Activated CD4-positive, alpha-beta memory T cell treated with anti-CD3 and anti-CD28 coated beads, Interleukin-2, amount 10 ng/mL, durations not matched to agents 7 days and 5 days (primary cell): ENCODE measurements at regions not wholly inside any gene's neighbourhood (a gene's known extent, or its start where the extent isn't known, plus 50 kb on each side); places are given as distances from the start of the nearest gene placed in this dataset.
A peak's percentile ranks its signal among the peaks of the same experiment; 100 is the strongest.

Experiments used
- CTCF ChIA-PET: fragments of 350-600 bp; sonication (Branson Sonifier 250); formaldehyde crosslinking; loops from one replicate; lab custom pipeline; 2021; ENCODE audit warnings: antibody characterized with exemption, inconsistent platforms; lab: Charles Lee
- POLR2A ChIA-PET: fragments of 350-600 bp; sonication (Branson Sonifier 250); formaldehyde crosslinking; loops from one replicate; lab custom pipeline; 2021; ENCODE audit warnings: antibody characterized with exemption; lab: Charles Lee
- DNase-seq: peaks from one replicate; pipeline ENCODE4 v3.0.0-alpha.2; 2020
- H3K27ac Mint-ChIP-seq: one replicate; pipeline ENCODE4 v1.8.0; 2021; ENCODE audit warnings: mild to moderate bottlenecking, mixed read lengths
- H3K27me3 Mint-ChIP-seq: one replicate; pipeline ENCODE4 v1.8.0; 2021; ENCODE audit warnings: mixed read lengths
- H3K36me3 Mint-ChIP-seq: one replicate; pipeline ENCODE4 v1.8.0; 2021; ENCODE audit warnings: low read depth, mixed read lengths
- H3K4me1 Mint-ChIP-seq: one replicate; pipeline ENCODE4 v1.8.0; 2021; ENCODE audit warnings: mixed read lengths
- H3K4me3 Mint-ChIP-seq: one replicate; pipeline ENCODE4 v1.8.0; 2021; ENCODE audit warnings: mild to moderate bottlenecking, mixed read lengths
- H3K9me3 Mint-ChIP-seq: one replicate; pipeline ENCODE4 v1.8.0; 2021; ENCODE audit warnings: mixed read lengths

- Mint-ChIP-seq H3K27ac (no peak overlapping the region), H3K36me3 (peaks cover 55% of the 10 kb centered on the region), H3K27me3 (no peaks in the 10 kb centered on the region), H3K9me3 (no peaks in the 10 kb centered on the region), H3K4me1 (no peaks in the 10 kb centered on the region), H3K4me3 (no peak overlapping the region)
- CTCF ChIA-PET: interaction anchor here (3.8 to 4.3 kb wide), 2 partner anchors 11 to 73 kb away, joined by 13 to 25 read pairs; no protein-coding TSS in a partner anchor
- DNase-seq: no peak
- POLR2A ChIA-PET: interaction anchor here (1.6 kb wide), 1 partner anchor 9 kb away, joined by 5 read pairs; no protein-coding TSS in a partner anchor
Measured at GRCh38 chr14:95453713-95453980, 62.8 kb downstream of the SYNE3 start.

DNA sequence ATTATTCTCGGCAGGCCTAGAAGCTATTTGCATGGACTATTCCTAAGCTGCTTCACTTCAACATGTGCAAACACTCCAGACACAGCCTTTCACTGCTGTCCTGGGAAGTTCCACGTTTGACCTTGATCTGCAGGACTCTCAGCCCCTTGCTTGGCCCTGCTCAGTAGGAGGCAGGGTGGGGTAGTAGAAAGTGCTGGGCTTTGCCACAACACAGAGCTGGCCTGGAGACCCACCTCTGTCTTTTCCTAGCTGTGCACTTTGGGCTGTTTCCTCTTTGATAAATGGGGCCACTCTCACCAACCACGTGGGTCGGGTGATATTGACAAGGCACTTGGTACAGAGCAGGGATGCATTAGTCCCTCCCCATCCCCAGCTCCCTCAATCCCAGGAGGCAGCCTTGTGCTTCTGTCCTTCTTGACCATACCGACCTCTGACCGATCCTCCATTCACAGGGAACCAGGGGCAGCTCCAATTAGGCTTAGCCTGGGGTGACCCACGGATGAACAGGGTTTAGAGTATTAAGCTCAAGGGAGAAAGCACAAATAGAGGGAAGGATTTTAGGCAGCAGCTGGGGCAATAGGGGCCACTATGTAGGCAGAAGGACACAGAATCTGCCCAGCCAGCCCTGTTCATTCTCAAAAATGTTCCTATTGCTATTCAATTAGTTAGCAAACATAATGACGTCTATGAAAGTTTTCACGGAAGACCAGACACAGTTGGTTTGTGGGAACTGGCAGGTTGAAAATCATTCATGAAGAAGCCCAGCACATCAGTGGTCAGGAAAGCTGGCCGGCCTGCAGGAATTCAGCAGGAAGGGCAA, 63.3 kb downstream of the SYNE3 start:
- Mint-ChIP-seq H3K9me3 (no peaks in the 10 kb centered on the region), H3K27ac (no peak overlapping the region), H3K4me3 (no peak overlapping the region), H3K27me3 (no peaks in the 10 kb centered on the region), H3K36me3 (peaks cover 60% of the 10 kb centered on the region), H3K4me1 (no peaks in the 10 kb centered on the region)
- no peak for DNase-seq
- CTCF ChIA-PET: interaction anchor here (1.0 to 4.3 kb wide), 12 partner anchors 9 to 81 kb away, joined by 3 to 25 read pairs (median 6); partner anchors contain the start of gene GLRX5
- POLR2A ChIA-PET: interaction anchor here (0.8 to 1.6 kb wide), 6 partner anchors 10 to 82 kb away, joined by 3 to 5 read pairs (median 3); no protein-coding TSS in a partner anchor

DNA sequence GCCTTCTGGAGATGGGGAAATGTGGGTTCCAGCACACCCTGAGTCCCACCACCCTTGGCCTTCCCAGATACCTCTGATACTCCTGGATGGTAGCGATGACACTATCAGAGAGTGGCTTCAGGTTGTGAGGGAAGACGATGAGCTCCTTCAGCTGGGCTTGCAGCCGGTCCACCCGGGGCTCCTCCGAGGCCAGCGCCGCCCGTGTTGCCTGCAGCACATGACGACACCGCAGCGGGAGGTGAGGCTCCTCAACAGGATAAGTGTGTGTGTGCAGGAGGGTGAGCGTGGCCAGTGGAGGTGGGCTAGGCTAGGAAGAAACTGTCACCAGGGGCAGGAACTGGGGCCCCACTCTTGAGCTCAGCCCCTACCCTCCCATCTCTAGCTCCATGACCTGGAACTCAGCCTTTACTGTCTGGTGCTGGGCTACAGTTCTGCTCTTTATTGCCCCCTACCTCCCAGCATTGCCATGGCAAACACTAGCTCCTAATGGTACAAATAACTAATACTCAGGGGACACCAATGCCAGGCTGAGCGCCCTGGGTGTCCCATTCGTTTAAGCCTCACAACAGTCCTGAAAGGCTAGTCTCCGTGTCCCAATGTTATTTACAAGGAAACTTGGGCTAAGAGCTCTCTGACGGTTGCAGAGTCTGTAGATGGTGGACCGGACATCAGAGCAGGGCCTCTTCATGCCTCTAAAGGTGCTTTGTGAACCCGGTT, 64.1 kb downstream of the SYNE3 start:
- H3K27me3 Mint-ChIP-seq: no peaks in the 10 kb centered on the region
- no peak overlapping the region for H3K4me3 Mint-ChIP-seq
- H3K9me3 Mint-ChIP-seq: no peaks in the 10 kb centered on the region
- no peak for DNase-seq
- H3K4me1 Mint-ChIP-seq: no peaks in the 10 kb centered on the region
- POLR2A ChIA-PET: interaction anchor here (0.8 to 1.6 kb wide), 6 partner anchors 10 to 83 kb away, joined by 3 to 5 read pairs (median 3); no protein-coding TSS in a partner anchor
- H3K27ac Mint-ChIP-seq: no peak overlapping the region
- peaks cover 62% of the 10 kb centered on the region for H3K36me3 Mint-ChIP-seq
- CTCF ChIA-PET: interaction anchor here (1.0 to 4.3 kb wide), 13 partner anchors 8 to 88 kb away, joined by 3 to 25 read pairs (median 6); partner anchors contain the start of gene GLRX5

DNA sequence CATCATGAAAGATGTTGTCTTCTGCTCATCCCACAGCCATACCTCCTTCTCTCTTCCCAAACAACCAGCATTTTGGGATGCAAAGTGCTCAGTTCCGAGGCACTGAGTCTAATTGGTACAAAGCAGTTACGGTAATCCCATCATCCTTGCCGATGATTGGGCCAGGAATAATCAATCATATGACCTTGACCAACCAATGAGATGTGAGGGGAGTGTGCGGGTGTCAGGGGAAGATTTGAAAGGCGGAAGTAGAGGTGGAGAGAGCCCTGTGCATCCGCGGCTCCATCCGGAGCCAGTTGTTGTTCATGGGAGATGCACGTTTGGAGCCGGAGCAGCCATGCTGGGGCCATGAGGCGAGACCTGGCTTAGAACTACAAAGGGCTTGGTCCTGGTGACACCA, 67.3 kb downstream of the SYNE3 start:
- Mint-ChIP-seq H3K4me1 (no peaks in the 10 kb centered on the region), H3K27me3 (no peaks in the 10 kb centered on the region)

GRCh38 chr14:95446470-95446869, 70.0 kb downstream of the SYNE3 start:
- POLR2A ChIA-PET: interaction anchor here (1.0 to 1.4 kb wide), 2 partner anchors 10 to 77 kb away, joined by 3 read pairs; no protein-coding TSS in a partner anchor
- H3K4me3 Mint-ChIP-seq: no peak overlapping the region
- no peaks in the 10 kb centered on the region for H3K27me3 Mint-ChIP-seq
- H3K27ac Mint-ChIP-seq: peak overlapping the region; percentile 42
- CTCF ChIA-PET: interaction anchor here (2.5 to 4.5 kb wide), 2 partner anchors 69 to 81 kb away, joined by 6 to 26 read pairs; no protein-coding TSS in a partner anchor
- no peaks in the 10 kb centered on the region for H3K9me3 Mint-ChIP-seq
- H3K36me3 Mint-ChIP-seq: peaks cover 74% of the 10 kb centered on the region
- no peak for DNase-seq
- peaks cover 3% of the 10 kb centered on the region for H3K4me1 Mint-ChIP-seq

More for the DNA sequence above, 67.3 kb downstream of the SYNE3 start:
- Mint-ChIP-seq H3K4me3 (no peak overlapping the region), H3K27ac (no peak overlapping the region), H3K9me3 (no peaks in the 10 kb centered on the region), H3K36me3 (peaks cover 69% of the 10 kb centered on the region)
- DNase-seq: no peak
- POLR2A ChIA-PET: no interaction called here
- CTCF ChIA-PET: no interaction called here

DNA sequence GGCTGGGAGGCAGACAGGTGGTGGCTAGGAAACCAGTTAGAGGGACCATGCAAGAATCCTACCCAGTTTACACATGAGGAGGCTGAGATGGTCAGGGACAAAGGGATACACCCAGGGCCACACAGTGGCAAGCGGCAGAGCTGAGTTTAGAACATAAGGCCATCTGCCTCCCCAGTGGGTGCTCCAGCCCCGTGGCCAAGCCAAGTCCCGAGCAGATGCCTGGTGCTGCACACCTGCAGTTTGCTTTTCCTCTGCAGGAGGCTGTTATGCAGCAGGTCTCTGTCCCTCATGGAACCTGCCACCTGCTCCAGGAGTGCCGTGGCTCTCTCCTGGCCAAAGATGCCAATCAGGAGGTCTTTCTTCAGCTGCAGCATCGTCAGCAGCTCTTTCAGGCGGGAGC, 70.8 kb downstream of the SYNE3 start:
- DNase-seq: no peak
- ChIA-PET CTCF (interaction anchor here (1.2 to 4.5 kb wide), 6 partner anchors 16 to 114 kb away, joined by 3 to 26 read pairs (median 6); no protein-coding TSS in a partner anchor), POLR2A (interaction anchor here (0.6 to 1.5 kb wide), 4 partner anchors 10 to 26 kb away, joined by 3 to 8 read pairs (median 3); no protein-coding TSS in a partner anchor)
- Mint-ChIP-seq H3K4me3 (no peak overlapping the region), H3K9me3 (no peaks in the 10 kb centered on the region), H3K4me1 (peaks cover 3% of the 10 kb centered on the region), H3K36me3 (peaks cover 69% of the 10 kb centered on the region), H3K27me3 (no peaks in the 10 kb centered on the region), H3K27ac (no peak overlapping the region)

GRCh38 chr14:95445161-95445560, 71.3 kb downstream of the SYNE3 start:
- no peak overlapping the region for H3K27ac Mint-ChIP-seq
- DNase-seq: no peak
- POLR2A ChIA-PET: interaction anchor here (0.6 to 3.3 kb wide), 5 partner anchors 13 to 82 kb away, joined by 3 to 23 read pairs (median 3); no protein-coding TSS in a partner anchor
- CTCF ChIA-PET: interaction anchor here (1.2 to 4.5 kb wide), 6 partner anchors 16 to 115 kb away, joined by 3 to 26 read pairs (median 6); no protein-coding TSS in a partner anchor
- no peaks in the 10 kb centered on the region for H3K9me3 Mint-ChIP-seq
- peaks cover 3% of the 10 kb centered on the region for H3K4me1 Mint-ChIP-seq
- no peaks in the 10 kb centered on the region for H3K27me3 Mint-ChIP-seq
- no peak overlapping the region for H3K4me3 Mint-ChIP-seq
- peaks cover 72% of the 10 kb centered on the region for H3K36me3 Mint-ChIP-seq

DNA sequence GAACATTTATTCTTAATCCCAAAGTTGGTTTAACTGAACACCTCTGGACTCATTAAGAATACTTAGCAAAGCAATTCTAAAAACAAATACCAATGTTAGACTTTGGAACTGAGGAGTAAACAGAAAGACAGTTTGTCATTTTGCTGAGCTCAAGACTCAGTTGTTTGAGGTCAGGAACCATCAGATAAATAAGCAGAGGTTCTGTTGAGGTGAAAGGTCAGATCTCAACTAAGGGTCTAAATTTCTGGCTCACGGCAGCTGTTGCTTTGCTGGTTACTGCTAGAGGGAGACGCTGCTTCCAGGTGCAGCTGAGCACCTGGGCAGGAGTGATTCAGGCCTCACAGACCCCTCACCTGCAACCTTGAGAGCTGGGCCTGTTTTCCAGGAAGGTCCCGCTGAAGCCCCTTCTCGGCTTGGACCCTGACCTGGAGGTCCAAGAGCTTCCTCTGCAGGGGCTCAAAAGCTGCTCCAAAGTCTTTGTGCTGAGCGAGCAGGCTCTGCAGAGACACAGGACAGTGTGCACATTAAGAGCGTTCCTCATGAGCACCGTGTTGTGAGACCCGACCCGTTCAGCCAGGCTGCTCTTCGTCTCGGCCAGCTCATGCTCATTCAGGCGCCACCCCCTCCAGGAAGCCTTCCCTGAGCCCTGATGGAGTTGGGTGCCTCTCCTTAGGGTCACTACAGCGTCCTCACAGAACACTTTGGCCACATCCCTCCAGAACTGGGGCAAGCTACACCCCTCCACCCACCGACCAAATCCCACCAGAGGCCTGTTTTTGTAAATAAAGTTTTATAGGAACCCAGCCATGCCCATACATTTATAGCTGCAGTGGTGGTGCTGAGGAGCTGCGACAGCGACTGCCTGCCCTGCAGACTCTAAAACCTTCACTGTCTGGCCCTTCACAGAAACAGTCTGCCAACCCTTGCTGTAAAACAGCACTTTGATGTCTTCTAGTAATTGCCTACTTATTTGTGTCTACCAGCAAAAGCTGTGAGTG, 72.0 kb downstream of the SYNE3 start:
- Mint-ChIP-seq H3K36me3 (peaks cover 72% of the 10 kb centered on the region), H3K4me3 (no peak overlapping the region), H3K27me3 (no peaks in the 10 kb centered on the region), H3K27ac (no peak overlapping the region), H3K4me1 (peaks cover 3% of the 10 kb centered on the region), H3K9me3 (no peaks in the 10 kb centered on the region)
- POLR2A ChIA-PET: interaction anchor here (0.8 to 3.3 kb wide), 5 partner anchors 14 to 90 kb away, joined by 3 to 23 read pairs (median 3); no protein-coding TSS in a partner anchor
- DNase-seq: no peak
- CTCF ChIA-PET: interaction anchor here (0.6 to 4.5 kb wide), 11 partner anchors 8 to 116 kb away, joined by 3 to 26 read pairs (median 3); no protein-coding TSS in a partner anchor

GRCh38 chr14:95442633-95443021, 73.8 kb downstream of the SYNE3 start:
- ChIA-PET POLR2A (interaction anchor here (1.0 to 3.3 kb wide), 5 partner anchors 10 to 94 kb away, joined by 3 to 23 read pairs (median 4); no protein-coding TSS in a partner anchor), CTCF (interaction anchor here (0.7 to 2.2 kb wide), 27 partner anchors 9 to 240 kb away, joined by 3 to 24 read pairs (median 4); partner anchors contain the start of gene SYNE3)

GRCh38 chr14:95442016-95442632, 74.3 kb downstream of the SYNE3 start:
- Mint-ChIP-seq H3K4me1 (peaks cover 3% of the 10 kb centered on the region), H3K36me3 (peaks cover 75% of the 10 kb centered on the region), H3K27me3 (no peaks in the 10 kb centered on the region), H3K9me3 (no peaks in the 10 kb centered on the region), H3K4me3 (no peak overlapping the region), H3K27ac (no peak overlapping the region)
- CTCF ChIA-PET: interaction anchor here (0.7 to 2.2 kb wide), 27 partner anchors 8 to 241 kb away, joined by 3 to 24 read pairs (median 4); partner anchors contain the start of gene SYNE3
- no peak for DNase-seq
- POLR2A ChIA-PET: interaction anchor here (1.0 to 3.3 kb wide), 5 partner anchors 11 to 94 kb away, joined by 3 to 23 read pairs (median 4); no protein-coding TSS in a partner anchor

More at GRCh38 chr14:95442633-95443021, 73.8 kb downstream of the SYNE3 start:
- Mint-ChIP-seq H3K4me1 (peaks cover 3% of the 10 kb centered on the region), H3K9me3 (no peaks in the 10 kb centered on the region), H3K27ac (no peak overlapping the region), H3K27me3 (no peaks in the 10 kb centered on the region), H3K36me3 (peaks cover 73% of the 10 kb centered on the region), H3K4me3 (no peak overlapping the region)
- DNase-seq: peak; percentile 75

DNA sequence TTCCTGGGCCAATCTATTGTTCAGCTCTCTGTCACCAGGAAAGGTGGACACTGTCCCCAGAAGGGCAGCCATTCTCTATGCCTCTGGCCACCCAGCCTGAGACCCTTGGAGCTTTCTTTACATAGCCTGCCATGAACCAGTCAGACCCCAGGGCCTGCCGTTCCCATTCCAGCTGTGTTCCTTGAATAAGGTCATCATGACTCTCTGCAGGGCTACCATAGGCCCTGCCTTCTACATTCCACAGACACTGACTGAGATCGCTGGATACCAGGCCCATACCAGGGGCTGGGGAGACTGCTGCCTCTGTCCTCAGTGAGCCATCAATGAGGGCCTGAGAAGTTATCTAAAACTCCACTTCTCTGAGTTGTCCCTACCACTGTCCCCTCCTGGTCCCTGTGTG, 75.5 kb downstream of the SYNE3 start:
- H3K4me3 Mint-ChIP-seq: no peak overlapping the region
- ChIA-PET POLR2A (interaction anchor here (0.9 to 1.9 kb wide), 2 partner anchors 39 to 96 kb away, joined by 3 to 5 read pairs; no protein-coding TSS in a partner anchor), CTCF (interaction anchor here (0.9 to 1.1 kb wide), 3 partner anchors 74 to 119 kb away, joined by 3 read pairs; no protein-coding TSS in a partner anchor)
- no peaks in the 10 kb centered on the region for H3K27me3 Mint-ChIP-seq
- H3K36me3 Mint-ChIP-seq: peaks cover 77% of the 10 kb centered on the region
- H3K4me1 Mint-ChIP-seq: peaks cover 3% of the 10 kb centered on the region
- DNase-seq: no peak
- no peak overlapping the region for H3K27ac Mint-ChIP-seq
- no peaks in the 10 kb centered on the region for H3K9me3 Mint-ChIP-seq
